Calu3 (cell line): ENCODE measurements at regions not wholly inside any gene's neighbourhood (a gene's known extent, or its start where the extent isn't known, plus 50 kb on each side); places are given as distances from the start of the nearest gene placed in this dataset.

Experiments
- BruUV-seq: library from RNA; stranded (reverse); fragments of 400-500 nt; replicated peaks from 2 replicates; lab custom pipeline; 2021; lab: Mats Ljungman, UMichigan
- CTCF ChIA-PET: fragments of 300-600 bp; sonication (Branson Sonifier 250); formaldehyde crosslinking; loops from one replicate; lab custom pipeline; 2022; ENCODE audit warnings: antibody characterized with exemption; lab: Charles Lee
- DNase-seq: peaks from one replicate; pipeline ENCODE4 v3.0.0; 2022
- H3K27ac Mint-ChIP-seq: one replicate; pipeline ENCODE4 v1.8.0; 2022; ENCODE audit warnings: mixed read lengths; ENCODE audit not compliant: unreplicated experiment
- H3K27me3 Mint-ChIP-seq: one replicate; pipeline ENCODE4 v1.8.0; 2022; ENCODE audit warnings: mixed read lengths; ENCODE audit not compliant: unreplicated experiment
- H3K36me3 Mint-ChIP-seq: one replicate; pipeline ENCODE4 v1.8.0; 2022; ENCODE audit warnings: mild to moderate bottlenecking, moderate library complexity, mixed read lengths; ENCODE audit not compliant: insufficient read depth, unreplicated experiment
- H3K4me1 Mint-ChIP-seq: one replicate; pipeline ENCODE4 v1.8.0; 2022; ENCODE audit warnings: mild to moderate bottlenecking, low read depth, mixed read lengths; ENCODE audit not compliant: unreplicated experiment
- H3K4me3 Mint-ChIP-seq: one replicate; pipeline ENCODE4 v1.8.0; 2022; ENCODE audit warnings: mild to moderate bottlenecking, low read depth, moderate library complexity, mixed read lengths; ENCODE audit not compliant: unreplicated experiment
- H3K9me3 Mint-ChIP-seq: one replicate; pipeline ENCODE4 v1.8.0; 2022; ENCODE audit warnings: low read depth, mixed read lengths; ENCODE audit not compliant: unreplicated experiment
- CTCF ChIP-seq: fragments of 200-600 bp; IDR thresholded peaks from one replicate; pipeline ENCODE4 v1.8.0; 2022; ENCODE audit warnings: antibody characterized with exemption; ENCODE audit not compliant: unreplicated experiment
- intact Hi-C: fragments of 100-400 bp; cut with micrococcal nuclease; formaldehyde crosslinking; loops from one replicate; pipeline ENCODE4 v1.10.0; 2022; ENCODE audit not compliant: unreplicated experiment

GRCh38 chr2:60612033-60612432, 58.6 kb upstream of the BCL11A start:
- no peak overlapping the region for H3K27ac Mint-ChIP-seq
- H3K4me1 Mint-ChIP-seq, result no peaks in the 10 kb centered on the region
- no peaks in the 10 kb centered on the region for H3K9me3 Mint-ChIP-seq
- BruUV-seq, result no TSS peak
- no peaks in the 10 kb centered on the region for H3K36me3 Mint-ChIP-seq
- TF ChIP-seq CTCF, result no peak
- intact Hi-C loops, result no loop called here
- CTCF ChIA-PET, result no interaction called here
- H3K4me3 Mint-ChIP-seq, result no peak overlapping the region
- peaks cover 18% of the 10 kb centered on the region for H3K27me3 Mint-ChIP-seq
- no peak for DNase-seq

GRCh38 chr2:60614319-60614718, 60.9 kb upstream of the BCL11A start:
- H3K4me3 Mint-ChIP-seq, result no peak overlapping the region
- intact Hi-C loops, result no loop called here
- no peaks in the 10 kb centered on the region for H3K4me1 Mint-ChIP-seq
- no peak for TF ChIP-seq CTCF
- DNase-seq, result no peak
- BruUV-seq, result no TSS peak
- H3K36me3 Mint-ChIP-seq, result no peaks in the 10 kb centered on the region
- H3K27ac Mint-ChIP-seq, result no peak overlapping the region
- CTCF ChIA-PET, result no interaction called here
- H3K27me3 Mint-ChIP-seq, result peaks cover 18% of the 10 kb centered on the region
- no peaks in the 10 kb centered on the region for H3K9me3 Mint-ChIP-seq

- H3K27ac Mint-ChIP-seq, result no peak overlapping the region
- intact Hi-C loops, result no loop called here
- no peak overlapping the region for H3K4me3 Mint-ChIP-seq
- no peaks in the 10 kb centered on the region for H3K36me3 Mint-ChIP-seq
- no peaks in the 10 kb centered on the region for H3K4me1 Mint-ChIP-seq
- CTCF ChIA-PET, result no interaction called here
- no TSS peak for BruUV-seq
- DNase-seq, result no peak
- H3K27me3 Mint-ChIP-seq, result peaks cover 46% of the 10 kb centered on the region
- no peaks in the 10 kb centered on the region for H3K9me3 Mint-ChIP-seq
- TF ChIP-seq CTCF, result no peak
Measured at GRCh38 chr2:60621688-60622429, 68.4 kb upstream of the BCL11A start.

GRCh38 chr2:60623040-60623439, 69.6 kb upstream of the BCL11A start:
- no peaks in the 10 kb centered on the region for H3K4me1 Mint-ChIP-seq
- no peak overlapping the region for H3K27ac Mint-ChIP-seq
- BruUV-seq, result no TSS peak
- H3K36me3 Mint-ChIP-seq, result no peaks in the 10 kb centered on the region
- H3K4me3 Mint-ChIP-seq, result no peak overlapping the region
- peaks cover 52% of the 10 kb centered on the region for H3K27me3 Mint-ChIP-seq
- H3K9me3 Mint-ChIP-seq, result no peaks in the 10 kb centered on the region
- DNase-seq, result no peak
- intact Hi-C loops, result no loop called here
- CTCF ChIA-PET, result no interaction called here
- TF ChIP-seq CTCF, result no peak
